HCT116 (cell line): ENCODE measurements at regions not wholly inside any gene's neighbourhood (a gene's known extent, or its start where the extent isn't known, plus 50 kb on each side); places are given as distances from the start of the nearest gene placed in this dataset.

Experiments
- ATAC-seq: fragments of 200-7000 bp; cut with Tn5 transposase; 2 replicates; pipeline ENCODE4 v1.9.1; 2020; ENCODE audit warnings: mild to moderate bottlenecking, moderate library complexity
- BruUV-seq: library from RNA; stranded (reverse); fragments of 400-500 nt; replicated peaks from 2 replicates; lab custom pipeline; 2021; lab: Mats Ljungman, UMichigan
- CTCF ChIA-PET: fragments of 300-600 bp; sonication (Branson Sonifier 250); formaldehyde crosslinking; loops from one replicate; lab custom pipeline; 2021; ENCODE audit warnings: antibody characterized with exemption; lab: Charles Lee
- POLR2A ChIA-PET: fragments of 300-600, 350-600 bp; sonication (Branson Sonifier 250); formaldehyde crosslinking; loops from one replicate; lab custom pipeline; 2021; ENCODE audit warnings: antibody characterized with exemption; lab: Charles Lee
- RAD21 ChIA-PET, 2 experiments: fragments of 300-600 bp; sonication (Branson Sonifier 250); formaldehyde crosslinking; loops; one replicate each; lab custom pipeline; 2023; ENCODE audit warnings: low total read pairs in 2 of 2; ENCODE audit not compliant: uncharacterized antibody in 2 of 2, unreplicated experiment in 2 of 2, low non-redundant PET in 1 of 2; lab: Charles Lee
- DNase-seq: peaks from one replicate; pipeline ENCODE4 v3.0.0-alpha.2; 2010; ENCODE audit warnings: low read depth, low spot score
- H2AFZ ChIP-seq: fragments of 200-600 bp; shearing (Covaris generic), sonication (generic); 2 replicates; pipeline ENCODE4 v1.6.1; 2017; ENCODE audit warnings: low read depth, mixed run types, mixed read lengths, antibody characterized with exemption, low read length; ENCODE audit not compliant: poor library complexity, severe bottlenecking
- H3K27ac ChIP-seq: 2 replicates; pipeline ENCODE4 v1.5.1; 2012; ENCODE audit warnings: low read depth, low read length
- H3K27me3 ChIP-seq: fragments of 200-600 bp; sonication (generic); 2 replicates; pipeline ENCODE4 v1.6.1; 2016; ENCODE audit warnings: mixed run types, low read length, mixed read lengths; ENCODE audit not compliant: insufficient read depth
- H3K36me3 ChIP-seq, 2 experiments: fragments of 200-500 bp in 1 of 2; fragments of 200-600 bp in 1 of 2; sonication (Bioruptor generic) in 1 of 2; sonication (generic) in 1 of 2; 2 replicates each; pipeline versions ENCODE4 v1.5.1 to v1.6.1; 2014 to 2016; ENCODE audit warnings: low read length in 2 of 2, inconsistent platforms in 1 of 2, mixed read lengths in 1 of 2, mixed run types in 1 of 2; ENCODE audit not compliant: insufficient read depth in 2 of 2, control insufficient read depth in 1 of 2
- H3K4me1 ChIP-seq, 2 experiments: fragments of 200-600 bp in 1 of 2; sonication (generic) in 1 of 2; 2 replicates each; pipeline versions ENCODE4 v1.5.1 to v1.6.1; 2012 to 2017; ENCODE audit warnings: low read length in 2 of 2, inconsistent platforms in 1 of 2, mild to moderate bottlenecking in 1 of 2, mixed read lengths in 1 of 2, mixed run types in 1 of 2, moderate library complexity in 1 of 2; ENCODE audit not compliant: insufficient read depth in 2 of 2, control insufficient read depth in 1 of 2
- H3K4me2 ChIP-seq: fragments of 200-600 bp; sonication (generic); 2 replicates; pipeline ENCODE4 v1.6.1; 2017; ENCODE audit warnings: mixed run types, low read length, mixed read lengths
- H3K4me3 ChIP-seq, 2 experiments: fragments of 200-600 bp in 1 of 2; sonication (generic) in 1 of 2; replicated peaks in 1 of 2; 2 replicates each; pipeline ENCODE4 v1.5.1; 2011 to 2016; ENCODE audit warnings: low read length in 2 of 2, control low read depth in 1 of 2, low read depth in 1 of 2, mild to moderate bottlenecking in 1 of 2, mixed read lengths in 1 of 2, mixed run types in 1 of 2
- H3K79me2 ChIP-seq: fragments of 200-600 bp; sonication (generic); 2 replicates; pipeline ENCODE4 v1.6.1; 2017; ENCODE audit warnings: mild to moderate bottlenecking, mixed run types, low read length, moderate library complexity, mixed read lengths; ENCODE audit not compliant: insufficient read depth
- H3K9ac ChIP-seq: fragments of 200-600 bp; sonication (generic); 2 replicates; pipeline ENCODE4 v1.6.1; 2016; ENCODE audit warnings: low read length, mixed read lengths
- H3K9me2 ChIP-seq: fragments of 200-600 bp; sonication (generic), shearing (Covaris generic); 2 replicates; pipeline ENCODE4 v1.6.1; 2017; ENCODE audit warnings: mixed run types, mild to moderate bottlenecking, moderate library complexity; ENCODE audit not compliant: insufficient read depth
- H3K9me3 ChIP-seq, 2 experiments: fragments of 200-500 bp in 1 of 2; fragments of 200-600 bp in 1 of 2; sonication (Bioruptor generic) in 1 of 2; sonication (generic) in 1 of 2; 2 replicates each; pipeline ENCODE4 v1.6.1; 2014 to 2017; ENCODE audit warnings: low read length in 2 of 2, mixed read lengths in 2 of 2, inconsistent platforms in 1 of 2, low read depth in 1 of 2, mild to moderate bottlenecking in 1 of 2, mixed run types in 1 of 2, moderate library complexity in 1 of 2; ENCODE audit not compliant: control insufficient read depth in 1 of 2, insufficient read depth in 1 of 2
- H4K20me1 ChIP-seq: fragments of 200-600 bp; sonication (generic), shearing (Covaris generic); 2 replicates; pipeline ENCODE4 v1.6.1; 2017; ENCODE audit warnings: mixed run types, mild to moderate bottlenecking, moderate library complexity; ENCODE audit not compliant: insufficient read depth
- CBX3 ChIP-seq: IDR thresholded peaks from 2 replicates; pipeline ENCODE4 v1.6.1; 2012; ENCODE audit warnings: low read depth
- EGR1 ChIP-seq: IDR thresholded peaks from 2 replicates; pipeline ENCODE4 v1.6.1; 2012; ENCODE audit warnings: low read depth
- ELF1 ChIP-seq: IDR thresholded peaks from 2 replicates; pipeline ENCODE4 v1.6.1; 2012; ENCODE audit warnings: low read depth, borderline replicate concordance
- EZH2phosphoT487 ChIP-seq: fragments of 200-600 bp; IDR thresholded peaks from 2 replicates; pipeline ENCODE4 v1.6.1; 2018; ENCODE audit warnings: antibody characterized with exemption, borderline replicate concordance
- JUND ChIP-seq: IDR thresholded peaks from 2 replicates; pipeline ENCODE4 v1.6.1; 2012
- POLR2A ChIP-seq: IDR thresholded peaks from 2 replicates; pipeline ENCODE4 v1.7.0; 2011; ENCODE audit warnings: borderline replicate concordance; ENCODE audit not compliant: insufficient read depth, insufficient read length; ENCODE audit errors: extremely low read depth
- POLR2AphosphoS5 ChIP-seq: IDR thresholded peaks from 2 replicates; pipeline ENCODE4 v1.6.1; 2011; ENCODE audit warnings: mild to moderate bottlenecking, low read depth, low read length, moderate library complexity
- RAD21 ChIP-seq: IDR thresholded peaks from 2 replicates; pipeline ENCODE4 v1.6.1; 2012; ENCODE audit warnings: low read depth, mild to moderate bottlenecking
- SIN3A ChIP-seq: IDR thresholded peaks from 2 replicates; pipeline ENCODE4 v1.6.1; 2012; ENCODE audit warnings: low read depth
- SRF ChIP-seq: IDR thresholded peaks from 2 replicates; pipeline ENCODE4 v1.6.1; 2012; ENCODE audit warnings: low read depth
- YY1 ChIP-seq: IDR thresholded peaks from 2 replicates; pipeline ENCODE4 v1.6.1; 2011; ENCODE audit warnings: low read length, low read depth, moderate library complexity, mild to moderate bottlenecking; ENCODE audit not compliant: insufficient replicate concordance; ENCODE audit errors: extremely low read depth
- ZFX ChIP-seq: fragments of 450-650 bp; IDR thresholded peaks from 2 replicates; pipeline ENCODE4 v1.6.1; 2017
- ZNF274 ChIP-seq: fragments of 200-500 bp; sonication (Bioruptor generic); IDR thresholded peaks from 2 replicates; pipeline ENCODE4 v1.6.1; 2014; ENCODE audit warnings: mild to moderate bottlenecking, low read depth, low read length, inconsistent platforms
- intact Hi-C: fragments of 100-400 bp; cut with micrococcal nuclease; formaldehyde crosslinking; loops from 2 replicates; pipeline ENCODE4 v1.10.0; 2022
- TF ChIP-seq, protein P1 (sequence below): IDR thresholded peaks from 2 replicates; pipeline ENCODE4 v1.6.1; 2012
- TF ChIP-seq, protein P2 (sequence below): IDR thresholded peaks from 2 replicates; pipeline ENCODE4 v1.6.1; 2012; ENCODE audit warnings: low read depth
- TF ChIP-seq, protein P3 (sequence below): IDR thresholded peaks from 2 replicates; pipeline ENCODE4 v1.6.1; 2011; ENCODE audit warnings: mild to moderate bottlenecking, low read length, moderate library complexity; ENCODE audit not compliant: insufficient replicate concordance; ENCODE audit errors: extremely low read depth
- TF ChIP-seq, protein P4 (sequence below), 3 experiments: fragments of 200-600 bp in 1 of 3; sonication (generic) in 1 of 3; IDR thresholded peaks in 2 of 3; conservative IDR thresholded peaks in 1 of 3; 2 replicates each; pipeline ENCODE4 v1.5.1; 2012 to 2017; ENCODE audit warnings: low read depth in 2 of 3, low read length in 2 of 3, antibody characterized with exemption in 1 of 3, borderline replicate concordance in 1 of 3, control low read depth in 1 of 3, mild to moderate bottlenecking in 1 of 3, mixed read lengths in 1 of 3, mixed run types in 1 of 3, moderate library complexity in 1 of 3; ENCODE audit not compliant: insufficient read depth in 1 of 3
- TF ChIP-seq, protein P5 (sequence below): IDR thresholded peaks from 2 replicates; pipeline ENCODE4 v1.6.1; 2012

DNA sequence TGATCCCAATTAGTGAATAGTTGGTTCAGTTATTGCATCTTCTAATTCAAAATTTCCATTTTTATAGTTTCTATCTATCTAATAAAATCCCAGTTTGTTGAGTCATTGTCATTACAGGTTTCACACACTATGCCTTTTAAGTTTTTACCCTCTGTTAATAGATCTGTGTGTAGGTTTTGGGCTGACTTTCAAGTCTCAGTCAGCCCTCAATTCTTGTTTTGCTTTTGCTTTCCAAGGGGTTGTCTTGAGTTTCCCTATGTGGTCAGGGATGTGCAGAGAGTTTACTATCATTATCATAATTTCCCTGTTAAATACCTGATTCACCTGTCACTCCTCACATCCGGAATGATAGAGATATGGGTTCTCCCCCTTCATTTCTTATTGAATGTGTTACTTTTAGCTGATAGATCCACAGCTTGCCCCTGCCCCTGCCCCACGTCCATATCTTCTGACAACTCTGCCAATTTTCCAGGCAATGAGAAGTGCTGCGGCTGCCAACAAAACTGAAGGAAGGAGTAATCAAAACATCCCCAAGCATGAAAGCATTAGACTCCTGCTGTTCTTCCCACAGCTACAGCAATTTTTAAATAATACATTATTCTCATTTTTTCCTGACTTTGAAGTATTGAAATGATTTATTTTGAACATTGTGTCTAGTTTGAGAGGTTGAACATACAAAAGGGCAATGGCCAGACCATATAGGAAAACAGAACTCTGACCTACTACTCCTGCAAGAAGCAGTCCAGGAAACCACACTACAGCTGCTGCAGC, 1064.8 kb downstream of the SUCLG1 start:
- Histone ChIP-seq H3K9me3 (no peaks in the 10 kb centered on the region), H3K27ac (no peak overlapping the region), H3K4me3 (no peak overlapping the region), H3K4me2 (no peak overlapping the region), H3K9me2 (no peaks in the 10 kb centered on the region), H3K9ac (no peak overlapping the region), H4K20me1 (no peaks in the 10 kb centered on the region), H3K36me3 (no peaks in the 10 kb centered on the region), H3K27me3 (no peaks in the 10 kb centered on the region), H3K4me1 (no peaks in the 10 kb centered on the region), H3K79me2 (no peaks in the 10 kb centered on the region), H2AFZ (no peak overlapping the region)
- BruUV-seq = no TSS peak
- DNase-seq (no peak), ATAC-seq (no peak)
- TF ChIP-seq CBX3 (no peak), JUND (no peak), POLR2A (no peak), ELF1 (no peak), RAD21 (no peak), ZFX (no peak), SIN3A (no peak), POLR2AphosphoS5 (no peak), YY1 (no peak), EZH2phosphoT487 (no peak), SRF (no peak), EGR1 (no peak), ZNF274 (no peak)
- TF ChIP-seq, protein P1, sequence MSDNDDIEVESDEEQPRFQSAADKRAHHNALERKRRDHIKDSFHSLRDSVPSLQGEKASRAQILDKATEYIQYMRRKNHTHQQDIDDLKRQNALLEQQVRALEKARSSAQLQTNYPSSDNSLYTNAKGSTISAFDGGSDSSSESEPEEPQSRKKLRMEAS = no peak
- TF ChIP-seq, protein P2, sequence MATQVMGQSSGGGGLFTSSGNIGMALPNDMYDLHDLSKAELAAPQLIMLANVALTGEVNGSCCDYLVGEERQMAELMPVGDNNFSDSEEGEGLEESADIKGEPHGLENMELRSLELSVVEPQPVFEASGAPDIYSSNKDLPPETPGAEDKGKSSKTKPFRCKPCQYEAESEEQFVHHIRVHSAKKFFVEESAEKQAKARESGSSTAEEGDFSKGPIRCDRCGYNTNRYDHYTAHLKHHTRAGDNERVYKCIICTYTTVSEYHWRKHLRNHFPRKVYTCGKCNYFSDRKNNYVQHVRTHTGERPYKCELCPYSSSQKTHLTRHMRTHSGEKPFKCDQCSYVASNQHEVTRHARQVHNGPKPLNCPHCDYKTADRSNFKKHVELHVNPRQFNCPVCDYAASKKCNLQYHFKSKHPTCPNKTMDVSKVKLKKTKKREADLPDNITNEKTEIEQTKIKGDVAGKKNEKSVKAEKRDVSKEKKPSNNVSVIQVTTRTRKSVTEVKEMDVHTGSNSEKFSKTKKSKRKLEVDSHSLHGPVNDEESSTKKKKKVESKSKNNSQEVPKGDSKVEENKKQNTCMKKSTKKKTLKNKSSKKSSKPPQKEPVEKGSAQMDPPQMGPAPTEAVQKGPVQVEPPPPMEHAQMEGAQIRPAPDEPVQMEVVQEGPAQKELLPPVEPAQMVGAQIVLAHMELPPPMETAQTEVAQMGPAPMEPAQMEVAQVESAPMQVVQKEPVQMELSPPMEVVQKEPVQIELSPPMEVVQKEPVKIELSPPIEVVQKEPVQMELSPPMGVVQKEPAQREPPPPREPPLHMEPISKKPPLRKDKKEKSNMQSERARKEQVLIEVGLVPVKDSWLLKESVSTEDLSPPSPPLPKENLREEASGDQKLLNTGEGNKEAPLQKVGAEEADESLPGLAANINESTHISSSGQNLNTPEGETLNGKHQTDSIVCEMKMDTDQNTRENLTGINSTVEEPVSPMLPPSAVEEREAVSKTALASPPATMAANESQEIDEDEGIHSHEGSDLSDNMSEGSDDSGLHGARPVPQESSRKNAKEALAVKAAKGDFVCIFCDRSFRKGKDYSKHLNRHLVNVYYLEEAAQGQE = no peak
- TF ChIP-seq, protein P3, sequence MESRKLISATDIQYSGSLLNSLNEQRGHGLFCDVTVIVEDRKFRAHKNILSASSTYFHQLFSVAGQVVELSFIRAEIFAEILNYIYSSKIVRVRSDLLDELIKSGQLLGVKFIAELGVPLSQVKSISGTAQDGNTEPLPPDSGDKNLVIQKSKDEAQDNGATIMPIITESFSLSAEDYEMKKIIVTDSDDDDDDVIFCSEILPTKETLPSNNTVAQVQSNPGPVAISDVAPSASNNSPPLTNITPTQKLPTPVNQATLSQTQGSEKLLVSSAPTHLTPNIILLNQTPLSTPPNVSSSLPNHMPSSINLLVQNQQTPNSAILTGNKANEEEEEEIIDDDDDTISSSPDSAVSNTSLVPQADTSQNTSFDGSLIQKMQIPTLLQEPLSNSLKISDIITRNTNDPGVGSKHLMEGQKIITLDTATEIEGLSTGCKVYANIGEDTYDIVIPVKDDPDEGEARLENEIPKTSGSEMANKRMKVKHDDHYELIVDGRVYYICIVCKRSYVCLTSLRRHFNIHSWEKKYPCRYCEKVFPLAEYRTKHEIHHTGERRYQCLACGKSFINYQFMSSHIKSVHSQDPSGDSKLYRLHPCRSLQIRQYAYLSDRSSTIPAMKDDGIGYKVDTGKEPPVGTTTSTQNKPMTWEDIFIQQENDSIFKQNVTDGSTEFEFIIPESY = no peak
- TF ChIP-seq, protein P4, sequence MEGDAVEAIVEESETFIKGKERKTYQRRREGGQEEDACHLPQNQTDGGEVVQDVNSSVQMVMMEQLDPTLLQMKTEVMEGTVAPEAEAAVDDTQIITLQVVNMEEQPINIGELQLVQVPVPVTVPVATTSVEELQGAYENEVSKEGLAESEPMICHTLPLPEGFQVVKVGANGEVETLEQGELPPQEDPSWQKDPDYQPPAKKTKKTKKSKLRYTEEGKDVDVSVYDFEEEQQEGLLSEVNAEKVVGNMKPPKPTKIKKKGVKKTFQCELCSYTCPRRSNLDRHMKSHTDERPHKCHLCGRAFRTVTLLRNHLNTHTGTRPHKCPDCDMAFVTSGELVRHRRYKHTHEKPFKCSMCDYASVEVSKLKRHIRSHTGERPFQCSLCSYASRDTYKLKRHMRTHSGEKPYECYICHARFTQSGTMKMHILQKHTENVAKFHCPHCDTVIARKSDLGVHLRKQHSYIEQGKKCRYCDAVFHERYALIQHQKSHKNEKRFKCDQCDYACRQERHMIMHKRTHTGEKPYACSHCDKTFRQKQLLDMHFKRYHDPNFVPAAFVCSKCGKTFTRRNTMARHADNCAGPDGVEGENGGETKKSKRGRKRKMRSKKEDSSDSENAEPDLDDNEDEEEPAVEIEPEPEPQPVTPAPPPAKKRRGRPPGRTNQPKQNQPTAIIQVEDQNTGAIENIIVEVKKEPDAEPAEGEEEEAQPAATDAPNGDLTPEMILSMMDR (IDR thresholded peaks at IDR 0.05 in 2 of 3, conservative IDR thresholded peaks at IDR 0.05 in 1 of 3; ENCODE audit: borderline replicate concordance in 1 of 3, insufficient read depth in 1 of 3, low read depth in 2 of 3, low read length in 2 of 3) = no peak
- TF ChIP-seq, protein P5, sequence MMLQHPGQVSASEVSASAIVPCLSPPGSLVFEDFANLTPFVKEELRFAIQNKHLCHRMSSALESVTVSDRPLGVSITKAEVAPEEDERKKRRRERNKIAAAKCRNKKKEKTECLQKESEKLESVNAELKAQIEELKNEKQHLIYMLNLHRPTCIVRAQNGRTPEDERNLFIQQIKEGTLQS = no peak
- intact Hi-C loops = no loop called here
- ChIA-PET POLR2A (no interaction called here), RAD21 (no interaction called here), CTCF (no interaction called here)
